OCI-LY3 (cell line): ENCODE measurements at regions not wholly inside any gene's neighbourhood (a gene's known extent, or its start where the extent isn't known, plus 50 kb on each side); places are given as distances from the start of the nearest gene placed in this dataset.

ENCODE experiments used
- H2AFZ ChIP-seq: fragments of 200-600, 300-600 bp; shearing (Covaris generic); 2 replicates; pipeline ENCODE4 v1.6.0; 2014; ENCODE audit warnings: antibody characterized with exemption, low read depth, low read length
- H3K27ac ChIP-seq: fragments of 200-600, 300-600 bp; sonication (generic); 2 replicates; pipeline ENCODE4 v1.5.1; 2014; ENCODE audit warnings: mild to moderate bottlenecking, low read length, moderate library complexity, mixed read lengths
- H3K27me3 ChIP-seq: fragments of 200-600, 300-600 bp; sonication (generic); 2 replicates; pipeline ENCODE4 v1.6.1; 2014; ENCODE audit warnings: low read depth, low read length, mixed read lengths
- H3K36me3 ChIP-seq: fragments of 200-600, 300-600 bp; sonication (generic); replicated peaks from 2 replicates; pipeline ENCODE3; 2014; ENCODE audit warnings: low read depth, low read length, mixed read lengths
- H3K4me1 ChIP-seq: fragments of 300-600, 200-600 bp; sonication (generic); 2 replicates; pipeline ENCODE4 v1.6.1; 2014; ENCODE audit warnings: low read length, mixed read lengths
- H3K4me2 ChIP-seq: fragments of 200-600, 300-600 bp; sonication (generic); 2 replicates; pipeline ENCODE4 v1.6.1; 2014; ENCODE audit warnings: low read length, mixed read lengths
- H3K4me3 ChIP-seq: fragments of 300-600, 200-600 bp; sonication (generic); 2 replicates; pipeline ENCODE4 v1.5.1; 2014; ENCODE audit warnings: antibody characterized with exemption, mild to moderate bottlenecking, low read length, moderate library complexity
- H3K79me2 ChIP-seq: fragments of 300-600, 200-600 bp; shearing (Covaris generic); 2 replicates; pipeline ENCODE4 v1.6.1; 2014; ENCODE audit warnings: mild to moderate bottlenecking, low read length, mixed read lengths
- H3K9ac ChIP-seq: fragments of 300-600, 200-600 bp; shearing (Covaris generic); 2 replicates; pipeline ENCODE4 v1.6.0; 2014; ENCODE audit warnings: mild to moderate bottlenecking, low read length, moderate library complexity
- H3K9me3 ChIP-seq: fragments of 200-600, 300-600 bp; shearing (Covaris generic); 2 replicates; pipeline ENCODE4 v1.6.1; 2014; ENCODE audit warnings: low read length, mixed read lengths; ENCODE audit not compliant: insufficient read depth
- H4K20me1 ChIP-seq: fragments of 200-600, 300-600 bp; sonication (generic); 2 replicates; pipeline ENCODE4 v1.6.1; 2016; ENCODE audit warnings: low read length, mixed read lengths; ENCODE audit not compliant: insufficient read depth
- CTCF ChIP-seq: fragments of 200-600, 300-600 bp; sonication (generic); IDR thresholded peaks from 2 replicates; pipeline ENCODE4 v1.5.1; 2014; ENCODE audit warnings: antibody characterized with exemption, low read length, low read depth
- EZH2phosphoT487 ChIP-seq: fragments of 200-600 bp; shearing (Covaris generic); IDR thresholded peaks from 2 replicates; pipeline ENCODE4 v1.6.1; 2018; ENCODE audit warnings: antibody characterized with exemption, mixed run types, low read depth

GRCh38 chr9:11141357-11141756 is 528.6 kb upstream of the PTPRD start:
- no peaks in the 10 kb centered on the region for H3K27me3 ChIP-seq
- no peaks in the 10 kb centered on the region for H3K36me3 ChIP-seq
- no peaks in the 10 kb centered on the region for H3K4me1 ChIP-seq
- H3K9me3 ChIP-seq = no peaks in the 10 kb centered on the region
- no peak overlapping the region for H3K4me3 ChIP-seq
- no peak overlapping the region for H3K9ac ChIP-seq
- no peak overlapping the region for H2AFZ ChIP-seq
- no peak overlapping the region for H3K4me2 ChIP-seq
- H4K20me1 ChIP-seq = no peaks in the 10 kb centered on the region
- no peak overlapping the region for H3K27ac ChIP-seq
- TF ChIP-seq EZH2phosphoT487 (no peak), CTCF (no peak)
- H3K79me2 ChIP-seq = no peaks in the 10 kb centered on the region

DNA sequence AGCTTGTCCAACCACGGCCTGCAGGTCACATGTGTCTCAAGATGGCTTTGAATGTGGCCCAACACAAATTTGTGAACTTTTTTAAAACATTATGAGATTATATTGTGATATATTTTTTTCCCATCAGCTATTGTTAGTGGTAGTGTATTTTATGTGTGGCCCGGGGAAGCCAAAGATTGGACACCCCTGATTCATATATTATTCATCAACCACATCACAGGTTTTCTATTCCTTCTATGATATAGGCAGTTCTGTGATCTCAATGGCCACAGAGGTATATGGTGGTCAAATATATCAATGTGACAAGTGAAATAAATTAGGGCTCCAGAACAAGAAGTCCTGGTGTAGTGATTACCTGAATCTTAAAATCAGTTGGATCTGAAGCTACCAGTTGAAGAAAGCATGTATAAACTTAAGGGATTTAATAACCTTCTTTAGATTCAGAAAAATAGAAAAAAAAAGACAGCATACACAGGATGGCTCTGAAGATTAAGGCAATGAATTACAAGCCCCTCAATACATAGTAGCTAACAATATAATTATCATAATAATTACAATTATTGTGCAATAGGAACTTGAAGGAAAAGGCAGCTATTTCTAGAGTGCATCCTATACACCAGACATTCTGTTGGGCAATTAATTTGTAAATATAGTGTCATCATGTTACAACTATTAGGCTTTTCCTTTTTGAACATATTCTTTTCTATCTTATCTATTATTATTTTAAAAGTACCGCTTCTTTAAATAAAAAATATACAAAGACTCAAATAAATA is 530.4 kb upstream of the PTPRD start:
- no peak overlapping the region for H2AFZ ChIP-seq
- H3K27me3 ChIP-seq = no peaks in the 10 kb centered on the region
- no peak overlapping the region for H3K27ac ChIP-seq
- no peaks in the 10 kb centered on the region for H4K20me1 ChIP-seq
- no peaks in the 10 kb centered on the region for H3K9me3 ChIP-seq
- TF ChIP-seq EZH2phosphoT487 (no peak), CTCF (no peak)
- H3K4me2 ChIP-seq = no peak overlapping the region
- H3K36me3 ChIP-seq = no peaks in the 10 kb centered on the region
- H3K4me3 ChIP-seq = no peak overlapping the region
- no peaks in the 10 kb centered on the region for H3K4me1 ChIP-seq
- no peak overlapping the region for H3K9ac ChIP-seq
- H3K79me2 ChIP-seq = no peaks in the 10 kb centered on the region

- Histone ChIP-seq H2AFZ (no peak overlapping the region), H3K79me2 (no peaks in the 10 kb centered on the region), H3K36me3 (no peaks in the 10 kb centered on the region), H3K27me3 (no peaks in the 10 kb centered on the region), H3K4me1 (no peaks in the 10 kb centered on the region), H4K20me1 (no peaks in the 10 kb centered on the region), H3K9ac (no peak overlapping the region), H3K9me3 (no peaks in the 10 kb centered on the region), H3K27ac (no peak overlapping the region), H3K4me2 (no peak overlapping the region), H3K4me3 (no peak overlapping the region)
- TF ChIP-seq EZH2phosphoT487 = no peak
- no peak for TF ChIP-seq CTCF
These were observed 531.9 kb upstream of the PTPRD start for GRCh38 chr9:11144746-11145145.

DNA sequence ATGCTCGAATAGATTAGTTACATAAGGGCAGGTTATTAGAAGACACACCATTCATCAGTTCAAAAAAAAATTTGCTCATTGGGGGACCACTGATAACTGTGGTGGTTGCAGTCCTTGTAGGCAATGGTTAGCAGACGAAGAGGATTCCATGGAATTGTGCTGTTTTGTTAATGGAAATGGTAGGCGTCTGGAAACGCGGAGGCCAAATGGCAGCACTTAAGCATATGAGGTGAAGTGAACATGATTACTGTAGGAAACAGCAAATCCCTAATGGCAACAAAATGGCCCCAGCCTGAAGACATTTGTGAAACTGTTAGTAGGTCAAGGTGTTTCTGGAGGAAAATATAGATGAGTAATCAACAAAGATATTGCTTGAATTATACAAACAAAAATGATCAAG is 535.4 kb upstream of the PTPRD start:
- Histone ChIP-seq H3K36me3 (no peaks in the 10 kb centered on the region), H3K27me3 (no peaks in the 10 kb centered on the region), H3K4me2 (no peak overlapping the region), H3K9ac (no peak overlapping the region), H3K4me1 (no peaks in the 10 kb centered on the region), H3K4me3 (no peak overlapping the region), H3K27ac (no peak overlapping the region), H3K9me3 (no peaks in the 10 kb centered on the region), H2AFZ (no peak overlapping the region), H3K79me2 (no peaks in the 10 kb centered on the region), H4K20me1 (no peaks in the 10 kb centered on the region)
- TF ChIP-seq EZH2phosphoT487 (no peak), CTCF (no peak)
